CD14-positive monocyte (primary cell): ENCODE measurements at regions not wholly inside any gene's neighbourhood (a gene's known extent, or its start where the extent isn't known, plus 50 kb on each side); places are given as distances from the start of the nearest gene placed in this dataset.

Experiments used
- DNase-seq, 3 donors: peaks; one replicate each; pipeline ENCODE4 v3.0.0-alpha.2; 2011 to 2022
- H2AFZ ChIP-seq: 2 replicates; pipeline ENCODE4 v1.6.0; 2012; ENCODE audit warnings: mild to moderate bottlenecking, low read depth, low read length, inconsistent platforms; ENCODE audit not compliant: insufficient read depth, poor library complexity, severe bottlenecking
- H3K27ac ChIP-seq, 2 donors: 1 replicate in 1 of 2; 2 replicates in 1 of 2; pipeline ENCODE4 v1.5.1; 2012 to 2013; ENCODE audit warnings: low read length in 2 of 2, control low read depth in 1 of 2, inconsistent platforms in 1 of 2, low read depth in 1 of 2, mild to moderate bottlenecking in 1 of 2
- H3K27me3 ChIP-seq, 2 donors: one replicate each; pipeline versions ENCODE4 v1.6.0 to v1.6.1; 2011 to 2013; ENCODE audit warnings: low read length in 2 of 2; ENCODE audit not compliant: control insufficient read depth in 2 of 2, insufficient read depth in 2 of 2
- H3K36me3 ChIP-seq, 2 donors: replicated peaks in 1 of 2; 1 replicate in 1 of 2; 2 replicates in 1 of 2; pipeline versions ENCODE4 v1.5.1 to v1.6.1; 2012 to 2013; ENCODE audit warnings: low read length in 2 of 2, control low read depth in 1 of 2, inconsistent platforms in 1 of 2, mild to moderate bottlenecking in 1 of 2; ENCODE audit not compliant: insufficient read depth in 2 of 2, control insufficient read depth in 1 of 2
- H3K4me1 ChIP-seq, 2 donors: 1 replicate in 1 of 2; 2 replicates in 1 of 2; pipeline versions ENCODE4 v1.5.1 to v1.6.1; 2012 to 2013; ENCODE audit warnings: low read length in 2 of 2, control low read depth in 1 of 2, inconsistent platforms in 1 of 2, mild to moderate bottlenecking in 1 of 2, moderate library complexity in 1 of 2; ENCODE audit not compliant: insufficient read depth in 2 of 2, control insufficient read depth in 1 of 2
- H3K4me2 ChIP-seq: replicated peaks from 2 replicates; pipeline ENCODE3; 2012; ENCODE audit warnings: low read length, moderate library complexity, mild to moderate bottlenecking; ENCODE audit not compliant: poor library complexity, severe bottlenecking; ENCODE audit errors: extremely low read depth
- H3K4me3 ChIP-seq, 3 experiments: fragments of 200-600 bp in 1 of 3; sonication (generic) in 1 of 3; replicated peaks in 1 of 3; 1 replicate in 2 of 3; 2 replicates in 1 of 3; pipeline ENCODE4 v1.5.1; 2011 to 2013; ENCODE audit warnings: low read length in 3 of 3, mild to moderate bottlenecking in 3 of 3, control low read depth in 2 of 3, low read depth in 2 of 3, inconsistent platforms in 1 of 3, moderate library complexity in 1 of 3
- H3K79me2 ChIP-seq: 2 replicates; pipeline ENCODE4 v1.6.0; 2012; ENCODE audit warnings: mild to moderate bottlenecking, control low read depth, inconsistent platforms, low read length, moderate library complexity; ENCODE audit not compliant: insufficient read depth
- H3K9ac ChIP-seq: 2 replicates; pipeline ENCODE4 v1.6.0; 2017; ENCODE audit warnings: low read length, mild to moderate bottlenecking; ENCODE audit not compliant: insufficient read depth, poor library complexity, severe bottlenecking
- H3K9me3 ChIP-seq, 2 donors: replicated peaks in 1 of 2; 1 replicate in 1 of 2; 2 replicates in 1 of 2; pipeline versions ENCODE4 v1.5.1 to v1.6.1; 2012 to 2013; ENCODE audit warnings: low read length in 2 of 2, control low read depth in 1 of 2; ENCODE audit not compliant: control insufficient read depth in 1 of 2, insufficient read depth in 1 of 2
- H4K20me1 ChIP-seq: 2 replicates; pipeline ENCODE4 v1.6.0; 2012; ENCODE audit warnings: mild to moderate bottlenecking, low read length, control low read depth, moderate library complexity; ENCODE audit not compliant: insufficient read depth
- H3K27ac Mint-ChIP-seq, 7 donors: one replicate each; pipeline ENCODE4 v1.8.0; 2020; ENCODE audit warnings: mild to moderate bottlenecking in 7 of 7, mixed read lengths in 7 of 7, moderate library complexity in 6 of 7, inconsistent platforms in 2 of 7
- H3K27me3 Mint-ChIP-seq, 3 donors: one replicate each; pipeline ENCODE4 v1.8.0; 2021 to 2022; ENCODE audit warnings: low read depth in 3 of 3, mild to moderate bottlenecking in 3 of 3, mixed read lengths in 3 of 3, moderate library complexity in 3 of 3, inconsistent platforms in 1 of 3
- H3K36me3 Mint-ChIP-seq, 2 donors: one replicate each; pipeline ENCODE4 v1.8.0; 2020; ENCODE audit warnings: mixed read lengths in 2 of 2, inconsistent platforms in 1 of 2, mild to moderate bottlenecking in 1 of 2
- H3K4me1 Mint-ChIP-seq: one replicate; pipeline ENCODE4 v1.8.0; 2020; ENCODE audit warnings: mild to moderate bottlenecking, mixed read lengths
- H3K4me3 Mint-ChIP-seq, 2 donors: one replicate each; pipeline ENCODE4 v1.8.0; 2020; ENCODE audit warnings: mild to moderate bottlenecking in 2 of 2, mixed read lengths in 2 of 2, moderate library complexity in 1 of 2
- H3K9me3 Mint-ChIP-seq, 7 donors: one replicate each; pipeline ENCODE4 v1.8.0; 2020 to 2022; ENCODE audit warnings: mixed read lengths in 7 of 7, mild to moderate bottlenecking in 6 of 7, moderate library complexity in 6 of 7, inconsistent platforms in 2 of 7
- CTCF ChIP-seq: fragments of 200-600 bp; IDR thresholded peaks from one replicate; pipeline ENCODE4 v1.8.0; 2022; ENCODE audit warnings: antibody characterized with exemption, mild to moderate bottlenecking
- WGBS: methylation state at CpG from one replicate; pipeline ENCODE4 v1.1.5; 2013; ENCODE audit warnings: missing lambda C conversion rate; ENCODE audit not compliant: insufficient coverage; 5-methylcytosine and 5-hydroxymethylcytosine counted together
- intact Hi-C, 2 donors: fragments of 100-400 bp; cut with micrococcal nuclease; formaldehyde crosslinking; loops; one replicate each; pipeline versions ENCODE4 v1.15.0 to v1.15.1; 2023

GRCh38 chr4:4763822-4764557 lies 95.5 kb upstream of the MSX1 start:
- Mint-ChIP-seq H3K36me3 (no peaks in the 10 kb centered on the region), H3K9me3 (peaks cover 3 to 12% (median 8%) of the 10 kb centered on the region in 7 donors), H3K4me1 (peaks cover 8% of the 10 kb centered on the region), H3K27me3 (peaks cover 16 to 33% (median 20%) of the 10 kb centered on the region in 3 donors), H3K27ac (no peak overlapping the region), H3K4me3 (no peak overlapping the region)
- H3K4me1 ChIP-seq, result no peaks in the 10 kb centered on the region
- DNase-seq, result no peak
- no peaks in the 10 kb centered on the region for H4K20me1 ChIP-seq
- WGBS, result 92% methylated on average over 10 of the region's 14 CpGs
- H3K4me3 ChIP-seq, result no peak overlapping the region
- H3K79me2 ChIP-seq, result no peaks in the 10 kb centered on the region
- H3K9ac ChIP-seq, result no peak overlapping the region
- intact Hi-C loops, result no loop called here
- H3K27me3 ChIP-seq, result peaks cover 0 to 6% of the 10 kb centered on the region in 2 donors
- H3K27ac ChIP-seq, result no peak overlapping the region
- no peaks in the 10 kb centered on the region for H3K36me3 ChIP-seq
- no peak overlapping the region for H2AFZ ChIP-seq
- peaks cover 0 to 14% of the 10 kb centered on the region in 2 donors for H3K9me3 ChIP-seq
- no peak overlapping the region for H3K4me2 ChIP-seq
- TF ChIP-seq CTCF, result no peak

- H3K4me2 ChIP-seq, result peak overlapping the region; percentile 22
- no peak overlapping the region for H3K27ac ChIP-seq
- peaks cover 8% of the 10 kb centered on the region for H3K4me1 Mint-ChIP-seq
- TF ChIP-seq CTCF, result no peak
- H3K27ac Mint-ChIP-seq, result no peak overlapping the region
- DNase-seq, result no peak
- H3K36me3 Mint-ChIP-seq, result no peaks in the 10 kb centered on the region
- peaks cover 0 to 9% of the 10 kb centered on the region in 2 donors for H3K9me3 ChIP-seq
- intact Hi-C loops, result no loop called here
- H3K79me2 ChIP-seq, result no peaks in the 10 kb centered on the region
- peaks cover 3 to 12% (median 7%) of the 10 kb centered on the region in 7 donors for H3K9me3 Mint-ChIP-seq
- no peaks in the 10 kb centered on the region for H3K4me1 ChIP-seq
- peaks cover 16 to 33% (median 20%) of the 10 kb centered on the region in 3 donors for H3K27me3 Mint-ChIP-seq
- peak overlapping the region; percentile 8 for H2AFZ ChIP-seq
- 16% methylated on average over 27 of the region's 27 CpGs for WGBS
- peaks cover 0 to 6% of the 10 kb centered on the region in 2 donors for H3K27me3 ChIP-seq
- peak overlapping the region in 1 of 2 donors; percentile 77 for H3K4me3 Mint-ChIP-seq
- H3K36me3 ChIP-seq, result no peaks in the 10 kb centered on the region
- no peaks in the 10 kb centered on the region for H4K20me1 ChIP-seq
- H3K4me3 ChIP-seq, result no peak overlapping the region
- H3K9ac ChIP-seq, result no peak overlapping the region
Observed at GRCh38 chr4:4762909-4763821, 96.3 kb upstream of the MSX1 start.
